GM21529 (cell line): ENCODE measurements at regions not wholly inside any gene's neighbourhood (a gene's known extent, or its start where the extent isn't known, plus 50 kb on each side); places are given as distances from the start of the nearest gene placed in this dataset.

Experiments
- ATAC-seq: cut with Tn5 transposase; IDR thresholded peaks from one replicate; pipeline ENCODE4 v1.9.1; 2021; ENCODE audit not compliant: unreplicated experiment

DNA sequence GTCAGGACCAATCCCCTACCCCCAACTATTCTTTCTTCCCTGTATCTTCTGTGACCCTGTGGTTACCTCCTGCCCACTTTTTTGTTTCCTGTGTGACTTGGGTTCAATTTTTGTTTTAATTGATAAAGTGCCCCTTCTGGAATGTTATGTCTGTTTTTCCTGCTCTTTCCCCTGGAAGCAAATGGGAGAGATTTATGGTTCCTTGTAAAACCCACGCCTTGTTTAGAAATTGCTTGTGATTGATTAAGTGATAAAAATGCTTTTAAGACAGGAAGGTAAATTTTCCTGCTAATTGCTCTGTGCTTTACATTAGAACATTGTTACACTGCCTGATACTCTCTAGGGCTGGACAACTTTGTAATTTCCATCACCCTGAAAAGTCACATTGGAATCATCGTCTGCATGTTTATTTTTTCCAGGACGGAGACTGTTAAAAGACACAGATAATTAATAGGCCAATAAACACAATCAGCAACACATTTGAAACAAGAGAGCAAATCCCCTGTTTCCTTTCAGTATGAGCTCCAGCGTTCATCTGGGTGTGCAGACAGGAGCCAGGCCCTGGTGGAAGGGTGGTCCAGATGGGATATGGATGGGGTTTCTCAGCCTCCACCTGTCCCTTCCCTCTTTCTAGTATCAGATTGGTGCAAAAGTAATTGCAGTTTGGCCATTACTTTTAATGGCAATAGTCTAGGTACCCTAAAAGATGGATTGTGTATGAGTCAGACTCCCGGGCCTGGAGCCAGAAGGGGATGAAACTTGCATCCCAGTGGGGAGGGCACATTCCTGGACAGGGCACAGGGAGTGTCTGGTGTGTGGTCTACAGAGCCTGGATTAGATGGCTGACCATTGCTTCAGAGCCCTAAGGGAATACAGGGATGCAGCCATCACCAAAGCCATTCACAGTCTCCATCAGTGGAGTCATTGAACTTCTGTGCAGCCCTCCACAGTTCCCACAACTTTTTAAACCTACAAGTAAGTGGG, 58.1 kb upstream of the AGBL1 start:
- no peak for ATAC-seq

DNA sequence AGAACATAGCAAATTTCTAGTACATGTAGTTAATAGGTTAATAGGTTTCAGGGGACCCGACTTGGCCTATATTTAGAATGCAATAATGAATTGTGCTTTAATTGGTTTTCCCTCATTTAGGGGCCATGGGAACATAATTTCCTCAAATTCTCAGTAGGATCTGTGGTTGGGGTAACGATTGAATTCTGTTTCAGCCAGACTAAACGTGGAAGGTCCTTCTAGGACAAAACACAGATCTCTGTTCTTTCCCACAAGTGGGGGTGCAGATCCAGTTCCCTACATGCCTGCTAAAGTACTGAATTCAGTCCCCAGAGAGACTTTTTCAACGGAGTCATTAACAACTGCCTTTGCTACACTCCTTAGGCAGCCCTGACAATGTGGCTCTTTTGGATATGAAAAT, 50.7 kb upstream of the AGBL1 start:
- no peak for ATAC-seq
